Upper lobe of right lung (tissue), 1 donor: ENCODE measurements at regions not wholly inside any gene's neighbourhood (a gene's known extent, or its start where the extent isn't known, plus 50 kb on each side); places are given as distances from the start of the nearest gene placed in this dataset.

Source experiments
- ATAC-seq: fragments of 200-7000 bp; cut with Tn5 transposase; one replicate; pipeline ENCODE4 v1.9.1; 2020; ENCODE audit warnings: mild to moderate bottlenecking, moderate library complexity
- DNase-seq: peaks from one replicate; pipeline ENCODE4 v3.0.0-alpha.2; 2020
- H3K27ac ChIP-seq: fragments of 200-600 bp; one replicate; pipeline ENCODE4 v1.8.0; 2022
- H3K27me3 ChIP-seq: fragments of 200-600 bp; one replicate; pipeline ENCODE4 v1.8.0; 2022; ENCODE audit warnings: mild to moderate bottlenecking
- H3K36me3 ChIP-seq: fragments of 200-600 bp; one replicate; pipeline ENCODE4 v1.8.0; 2022
- H3K4me1 ChIP-seq: fragments of 200-600 bp; one replicate; pipeline ENCODE4 v1.8.0; 2022
- H3K4me3 ChIP-seq: fragments of 200-600 bp; one replicate; pipeline ENCODE4 v1.8.0; 2022; ENCODE audit warnings: mild to moderate bottlenecking
- H3K9me3 ChIP-seq: fragments of 200-600 bp; one replicate; pipeline ENCODE4 v1.8.0; 2022
- intact Hi-C: fragments of 100-400 bp; cut with DNase I; formaldehyde crosslinking; loops from one replicate; pipeline ENCODE4 v1.11.0; 2022
- TF ChIP-seq, protein P1 (sequence below): fragments of 200-600 bp; IDR thresholded peaks from one replicate; pipeline ENCODE4 v1.8.0; 2022; ENCODE audit warnings: antibody characterized with exemption
- donor health status: DM: no; HTN: yes; CAD: no; lungs with severe emphysema.

- TF ChIP-seq, protein P1, sequence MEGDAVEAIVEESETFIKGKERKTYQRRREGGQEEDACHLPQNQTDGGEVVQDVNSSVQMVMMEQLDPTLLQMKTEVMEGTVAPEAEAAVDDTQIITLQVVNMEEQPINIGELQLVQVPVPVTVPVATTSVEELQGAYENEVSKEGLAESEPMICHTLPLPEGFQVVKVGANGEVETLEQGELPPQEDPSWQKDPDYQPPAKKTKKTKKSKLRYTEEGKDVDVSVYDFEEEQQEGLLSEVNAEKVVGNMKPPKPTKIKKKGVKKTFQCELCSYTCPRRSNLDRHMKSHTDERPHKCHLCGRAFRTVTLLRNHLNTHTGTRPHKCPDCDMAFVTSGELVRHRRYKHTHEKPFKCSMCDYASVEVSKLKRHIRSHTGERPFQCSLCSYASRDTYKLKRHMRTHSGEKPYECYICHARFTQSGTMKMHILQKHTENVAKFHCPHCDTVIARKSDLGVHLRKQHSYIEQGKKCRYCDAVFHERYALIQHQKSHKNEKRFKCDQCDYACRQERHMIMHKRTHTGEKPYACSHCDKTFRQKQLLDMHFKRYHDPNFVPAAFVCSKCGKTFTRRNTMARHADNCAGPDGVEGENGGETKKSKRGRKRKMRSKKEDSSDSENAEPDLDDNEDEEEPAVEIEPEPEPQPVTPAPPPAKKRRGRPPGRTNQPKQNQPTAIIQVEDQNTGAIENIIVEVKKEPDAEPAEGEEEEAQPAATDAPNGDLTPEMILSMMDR, result no peak
- no peaks in the 10 kb centered on the region for H3K4me1 ChIP-seq
- DNase-seq (no peak), ATAC-seq (no peak)
- H3K9me3 ChIP-seq, result no peaks in the 10 kb centered on the region
- H3K27me3 ChIP-seq, result no peaks in the 10 kb centered on the region
- no peak overlapping the region for H3K4me3 ChIP-seq
- no peaks in the 10 kb centered on the region for H3K36me3 ChIP-seq
- H3K27ac ChIP-seq, result no peak overlapping the region
- intact Hi-C loops, result no loop called here
Observed at GRCh38 chr22:48647051-48647450, 1180.6 kb downstream of the BRD1 start.

- DNase-seq (no peak), ATAC-seq (no peak)
- H3K4me3 ChIP-seq, result no peak overlapping the region
- H3K9me3 ChIP-seq, result no peaks in the 10 kb centered on the region
- no peaks in the 10 kb centered on the region for H3K4me1 ChIP-seq
- H3K27ac ChIP-seq, result no peak overlapping the region
- no peaks in the 10 kb centered on the region for H3K27me3 ChIP-seq
- TF ChIP-seq, protein P1, result no peak
- H3K36me3 ChIP-seq, result no peaks in the 10 kb centered on the region
- intact Hi-C loops, result no loop called here
Observed at GRCh38 chr22:48646216-48646925, 1181.3 kb downstream of the BRD1 start.

- Histone ChIP-seq H3K27ac (no peak overlapping the region), H3K4me1 (no peaks in the 10 kb centered on the region), H3K4me3 (no peak overlapping the region), H3K27me3 (no peaks in the 10 kb centered on the region), H3K36me3 (no peaks in the 10 kb centered on the region), H3K9me3 (no peaks in the 10 kb centered on the region)
- ATAC-seq (no peak), DNase-seq (no peak)
- intact Hi-C loops, result no loop called here
- TF ChIP-seq, protein P1, result no peak
Observed at GRCh38 chr22:48645766-48646165, 1181.9 kb downstream of the BRD1 start.

DNA sequence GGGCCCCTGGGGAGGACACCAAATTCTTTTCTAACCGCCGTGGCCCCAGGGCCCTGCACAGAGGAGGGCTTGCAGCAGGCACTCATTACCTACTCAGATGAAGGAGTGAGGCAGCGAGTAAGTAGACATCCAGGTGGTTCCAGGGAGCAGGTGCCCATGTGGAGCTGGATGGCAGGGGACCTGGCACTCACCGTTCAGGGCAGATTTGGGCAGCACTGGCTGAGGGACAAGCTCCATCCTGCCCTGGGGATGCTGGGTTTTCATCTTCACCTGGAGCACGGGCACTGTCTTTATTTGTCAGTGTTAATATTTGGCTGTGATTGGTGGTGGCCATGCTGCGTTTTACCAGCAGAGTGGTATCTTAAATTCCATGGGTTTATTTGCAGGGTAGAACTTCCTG lies 1182.7 kb downstream of the BRD1 start:
- Histone ChIP-seq H3K4me1 (no peaks in the 10 kb centered on the region), H3K27ac (no peak overlapping the region)
- no peak for ATAC-seq

DNA sequence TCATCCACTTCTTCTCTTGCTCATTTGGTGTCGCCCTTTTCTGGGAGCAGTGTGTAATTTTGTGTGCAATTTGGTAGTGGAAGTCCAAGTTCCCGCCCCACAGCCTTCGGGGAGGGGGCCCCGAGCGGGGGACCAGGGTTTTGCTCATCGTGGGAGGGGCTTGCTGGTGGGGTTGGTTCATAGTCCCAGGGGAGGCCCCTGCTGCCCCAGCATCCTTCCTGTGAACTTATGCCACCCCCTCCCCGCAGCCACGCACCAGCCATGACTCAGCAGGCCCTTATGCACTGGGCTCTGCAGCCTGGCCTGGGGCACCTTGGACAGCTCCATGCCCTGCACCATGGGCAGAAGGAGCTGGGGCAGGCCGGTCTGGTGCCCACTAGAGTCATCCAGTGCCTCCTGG lies 1183.6 kb downstream of the BRD1 start:
- Histone ChIP-seq H3K4me3 (no peak overlapping the region), H3K36me3 (no peaks in the 10 kb centered on the region), H3K27me3 (no peaks in the 10 kb centered on the region), H3K4me1 (no peaks in the 10 kb centered on the region), H3K27ac (no peak overlapping the region), H3K9me3 (no peaks in the 10 kb centered on the region)
- ATAC-seq, result no peak
- DNase-seq, result no peak
- intact Hi-C loops, result no loop called here
- TF ChIP-seq, protein P1, result no peak

More for the DNA sequence above, 1182.7 kb downstream of the BRD1 start:
- Histone ChIP-seq H3K9me3 (no peaks in the 10 kb centered on the region), H3K36me3 (no peaks in the 10 kb centered on the region), H3K27me3 (no peaks in the 10 kb centered on the region), H3K4me3 (no peak overlapping the region)
- TF ChIP-seq, protein P1, result no peak
- no peak for DNase-seq
- intact Hi-C loops, result no loop called here
